ENCODE measurements at regions not wholly inside any gene's neighbourhood (a gene's known extent, or its start where the extent isn't known, plus 50 kb on each side); places are given as distances from the start of the nearest gene placed in this dataset.

DNA sequence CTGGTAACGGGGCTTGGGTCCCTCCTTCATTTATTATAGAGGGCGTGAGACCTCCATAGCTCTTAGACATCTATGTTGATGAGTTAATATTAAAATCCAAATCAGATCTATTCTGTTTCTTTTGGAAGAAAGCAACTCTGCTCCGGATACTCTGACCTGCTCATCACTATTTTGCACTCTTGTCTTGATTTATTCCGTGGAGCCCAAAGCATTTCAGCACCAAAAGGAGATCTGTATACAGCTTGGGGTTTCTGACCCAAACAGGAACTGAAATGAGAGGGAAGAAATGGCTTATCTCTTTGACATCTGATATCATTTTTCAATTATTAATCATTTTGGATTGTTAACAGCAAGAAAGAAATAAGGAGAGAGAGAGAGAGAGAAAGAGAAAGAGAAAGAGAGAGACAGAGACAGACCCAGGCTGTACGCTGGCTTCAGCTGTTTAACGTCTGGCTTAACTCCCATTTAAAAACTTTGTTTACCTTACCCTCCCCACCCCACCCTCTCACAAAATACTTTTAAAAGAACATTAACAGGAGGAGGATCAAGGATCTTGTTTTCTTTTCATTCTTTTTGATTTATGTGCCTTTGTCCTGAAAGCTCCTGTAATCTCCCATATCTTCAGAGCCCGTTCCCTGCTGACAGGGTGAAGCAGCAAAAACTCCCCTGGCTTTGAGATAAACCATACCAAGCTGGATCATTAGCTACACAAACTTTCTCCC, 231.4 kb upstream of the TUT7 start:
- peak overlapping the region; percentile 10 for H2AFZ ChIP-seq

DNA sequence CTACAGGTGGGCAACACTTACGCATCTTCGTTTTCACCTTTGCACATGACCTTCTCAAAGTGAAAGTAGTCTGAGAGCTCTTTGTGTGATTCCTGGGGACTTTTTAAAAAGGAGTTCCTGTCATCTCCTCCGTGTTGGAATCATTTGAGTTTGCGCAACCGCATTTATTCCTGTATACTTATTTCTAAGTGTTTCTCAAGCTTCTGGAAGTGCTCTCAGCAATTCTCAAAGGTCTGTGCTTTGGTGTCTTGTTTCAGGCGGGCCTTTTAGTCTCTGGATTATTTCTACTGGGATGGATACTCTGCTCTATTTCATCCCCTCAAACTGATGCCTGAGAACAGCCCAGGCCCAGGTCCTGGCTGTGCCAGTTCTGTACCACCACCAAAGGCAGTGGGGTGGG, 226.5 kb upstream of the TUT7 start:
- Histone ChIP-seq H3K36me3 (replicated peaks; ENCODE audit: insufficient read depth, low read depth) (no peaks in the 10 kb centered on the region), H4K20me1 (ENCODE audit: insufficient read depth, poor library complexity, severe bottlenecking) (no peaks in the 10 kb centered on the region), H3K4me3 (no peak overlapping the region), H3K4me2 (peak overlapping the region; percentile 35), H3K9me3 (ENCODE audit: low read depth) (no peaks in the 10 kb centered on the region), H3K9me2 (replicated peaks; ENCODE audit: insufficient read depth) (no peaks in the 10 kb centered on the region), H3K79me2 (no peaks in the 10 kb centered on the region), H2AFZ (no peak overlapping the region), H3K27ac (peak overlapping the region; percentile 35), H3K27me3 (no peaks in the 10 kb centered on the region), H3K4me1 (ENCODE audit: insufficient read depth) (peaks cover 9% of the 10 kb centered on the region)
- 66% methylated on average over 6 of the region's 6 CpGs for WGBS (ENCODE audit: low lambda C conversion rate, missing lambda C conversion rate)
- DNase-seq (ENCODE audit: low spot score): no peak
- TF ChIP-seq, protein P1, sequence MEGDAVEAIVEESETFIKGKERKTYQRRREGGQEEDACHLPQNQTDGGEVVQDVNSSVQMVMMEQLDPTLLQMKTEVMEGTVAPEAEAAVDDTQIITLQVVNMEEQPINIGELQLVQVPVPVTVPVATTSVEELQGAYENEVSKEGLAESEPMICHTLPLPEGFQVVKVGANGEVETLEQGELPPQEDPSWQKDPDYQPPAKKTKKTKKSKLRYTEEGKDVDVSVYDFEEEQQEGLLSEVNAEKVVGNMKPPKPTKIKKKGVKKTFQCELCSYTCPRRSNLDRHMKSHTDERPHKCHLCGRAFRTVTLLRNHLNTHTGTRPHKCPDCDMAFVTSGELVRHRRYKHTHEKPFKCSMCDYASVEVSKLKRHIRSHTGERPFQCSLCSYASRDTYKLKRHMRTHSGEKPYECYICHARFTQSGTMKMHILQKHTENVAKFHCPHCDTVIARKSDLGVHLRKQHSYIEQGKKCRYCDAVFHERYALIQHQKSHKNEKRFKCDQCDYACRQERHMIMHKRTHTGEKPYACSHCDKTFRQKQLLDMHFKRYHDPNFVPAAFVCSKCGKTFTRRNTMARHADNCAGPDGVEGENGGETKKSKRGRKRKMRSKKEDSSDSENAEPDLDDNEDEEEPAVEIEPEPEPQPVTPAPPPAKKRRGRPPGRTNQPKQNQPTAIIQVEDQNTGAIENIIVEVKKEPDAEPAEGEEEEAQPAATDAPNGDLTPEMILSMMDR (IDR thresholded peaks at IDR 0.05; ENCODE audit: poor library complexity): no peak
- TF ChIP-seq EZH2phosphoT487 (IDR thresholded peaks at IDR 0.05; ENCODE audit: low read depth, severe bottlenecking, unreplicated experiment): no peak
- TF ChIP-seq EZH2 (IDR thresholded peaks at IDR 0.05; ENCODE audit: borderline replicate concordance): no peak

More for the DNA sequence above, 231.4 kb upstream of the TUT7 start:
- TF ChIP-seq EZH2phosphoT487 (IDR thresholded peaks at IDR 0.05; ENCODE audit: low read depth, severe bottlenecking, unreplicated experiment) (peak; percentile 24), EZH2 (IDR thresholded peaks at IDR 0.05; ENCODE audit: borderline replicate concordance) (no peak)
- TF ChIP-seq, protein P1 (IDR thresholded peaks at IDR 0.05; ENCODE audit: poor library complexity): no peak
- Histone ChIP-seq H3K36me3 (replicated peaks; ENCODE audit: insufficient read depth, low read depth) (no peaks in the 10 kb centered on the region), H3K9me2 (replicated peaks; ENCODE audit: insufficient read depth) (no peaks in the 10 kb centered on the region), H3K27me3 (no peaks in the 10 kb centered on the region), H3K4me1 (ENCODE audit: insufficient read depth) (peaks cover under 1% of the 10 kb centered on the region), H3K79me2 (no peaks in the 10 kb centered on the region), H3K27ac (peak overlapping the region; percentile 55), H3K4me2 (peak overlapping the region; percentile 53), H3K9me3 (ENCODE audit: low read depth) (no peaks in the 10 kb centered on the region), H4K20me1 (ENCODE audit: insufficient read depth, poor library complexity, severe bottlenecking) (no peaks in the 10 kb centered on the region), H3K4me3 (peak overlapping the region; percentile 9)
- DNase-seq (ENCODE audit: low spot score): peak; percentile 37
- WGBS (ENCODE audit: low lambda C conversion rate, missing lambda C conversion rate): 21% methylated on average over 7 of the region's 7 CpGs

- Histone ChIP-seq H3K27ac (no peak overlapping the region), H3K36me3 (replicated peaks; ENCODE audit: insufficient read depth, low read depth) (no peaks in the 10 kb centered on the region), H4K20me1 (ENCODE audit: insufficient read depth, poor library complexity, severe bottlenecking) (no peaks in the 10 kb centered on the region), H3K4me3 (no peak overlapping the region), H3K27me3 (no peaks in the 10 kb centered on the region), H3K9me3 (ENCODE audit: low read depth) (no peaks in the 10 kb centered on the region), H3K4me2 (no peak overlapping the region), H3K9me2 (replicated peaks; ENCODE audit: insufficient read depth) (no peaks in the 10 kb centered on the region), H2AFZ (no peak overlapping the region), H3K4me1 (ENCODE audit: insufficient read depth) (peaks cover 9% of the 10 kb centered on the region), H3K79me2 (no peaks in the 10 kb centered on the region)
- 100% methylated on average over 3 of the region's 3 CpGs for WGBS (ENCODE audit: low lambda C conversion rate, missing lambda C conversion rate)
- TF ChIP-seq, protein P1 (IDR thresholded peaks at IDR 0.05; ENCODE audit: poor library complexity): no peak
- no peak for TF ChIP-seq EZH2 (IDR thresholded peaks at IDR 0.05; ENCODE audit: borderline replicate concordance)
- no peak for TF ChIP-seq EZH2phosphoT487 (IDR thresholded peaks at IDR 0.05; ENCODE audit: low read depth, severe bottlenecking, unreplicated experiment)
- no peak for DNase-seq (ENCODE audit: low spot score)
Measured at GRCh38 chr9:86578722-86579121, 224.5 kb upstream of the TUT7 start.

Measured in hepatocyte (in vitro differentiated cells).